GM23338 (cell line): ENCODE measurements at regions not wholly inside any gene's neighbourhood (a gene's known extent, or its start where the extent isn't known, plus 50 kb on each side); places are given as distances from the start of the nearest gene placed in this dataset.

Source experiments
- ATAC-seq: fragments of 200-7000 bp; cut with Tn5 transposase; 3 replicates; pipeline ENCODE4 v1.9.1; 2020
- DNase-seq: peaks from one replicate; pipeline ENCODE4 v3.0.0-alpha.2; 2015; ENCODE audit warnings: low spot score
- H2AFZ ChIP-seq: fragments of 200-600 bp; sonication (generic); 2 replicates; pipeline ENCODE4 v1.8.0; 2016; ENCODE audit warnings: antibody characterized with exemption, mild to moderate bottlenecking, moderate library complexity
- H3F3A ChIP-seq: fragments of 200-600 bp; sonication (generic); replicated peaks from 2 replicates; pipeline ENCODE4 v1.8.0; 2017; ENCODE audit warnings: antibody characterized with exemption, mixed run types, low read depth
- H3K27ac ChIP-seq: fragments of 200-600 bp; sonication (generic); 2 replicates; pipeline ENCODE4 v1.6.1; 2016; ENCODE audit warnings: low read depth
- H3K27me3 ChIP-seq: fragments of 200-600 bp; sonication (generic); 2 replicates; pipeline ENCODE4 v1.8.0; 2016; ENCODE audit warnings: mild to moderate bottlenecking, mixed run types, moderate library complexity; ENCODE audit not compliant: insufficient read depth
- H3K36me3 ChIP-seq: fragments of 200-600 bp; sonication (generic); 2 replicates; pipeline ENCODE4 v1.8.0; 2016; ENCODE audit warnings: mild to moderate bottlenecking; ENCODE audit not compliant: insufficient read depth
- H3K4me1 ChIP-seq: fragments of 200-600 bp; sonication (generic); 2 replicates; pipeline ENCODE4 v1.8.0; 2016; ENCODE audit warnings: mild to moderate bottlenecking, moderate library complexity; ENCODE audit not compliant: insufficient read depth
- H3K4me2 ChIP-seq: fragments of 200-600 bp; sonication (generic); 2 replicates; pipeline ENCODE4 v1.7.1; 2017; ENCODE audit warnings: mixed run types
- H3K4me3 ChIP-seq: fragments of 200-600 bp; sonication (generic); 2 replicates; pipeline ENCODE4 v1.6.1; 2016; ENCODE audit warnings: mixed run types
- H3K79me2 ChIP-seq: fragments of 200-600 bp; sonication (generic); replicated peaks from 2 replicates; pipeline ENCODE4 v1.8.0; 2017; ENCODE audit warnings: mild to moderate bottlenecking; ENCODE audit not compliant: insufficient read depth
- H3K9me2 ChIP-seq: fragments of 200-600 bp; sonication (generic); 2 replicates; pipeline ENCODE4 v1.8.0; 2017; ENCODE audit not compliant: insufficient read depth
- H4K20me1 ChIP-seq: fragments of 200-600 bp; sonication (generic); replicated peaks from 2 replicates; pipeline ENCODE4 v1.8.0; 2017; ENCODE audit warnings: mild to moderate bottlenecking; ENCODE audit not compliant: insufficient read depth
- H3K27ac Mint-ChIP-seq: 2 replicates; pipeline ENCODE4 v1.8.0; 2020; ENCODE audit warnings: inconsistent platforms, mild to moderate bottlenecking, moderate library complexity, mixed read lengths
- H3K27me3 Mint-ChIP-seq: 3 replicates; pipeline ENCODE4 v1.8.0; 2022; ENCODE audit warnings: low read depth, mild to moderate bottlenecking, moderate library complexity, mixed read lengths, inconsistent platforms; ENCODE audit not compliant: insufficient read depth, poor library complexity
- H3K36me3 Mint-ChIP-seq: 3 replicates; pipeline ENCODE4 v1.8.0; 2021; ENCODE audit warnings: low read depth, mild to moderate bottlenecking, inconsistent platforms, moderate library complexity, mixed read lengths
- H3K4me1 Mint-ChIP-seq: 3 replicates; pipeline ENCODE4 v1.8.0; 2020; ENCODE audit warnings: mild to moderate bottlenecking, inconsistent platforms, mixed read lengths
- H3K4me3 Mint-ChIP-seq: 3 replicates; pipeline ENCODE4 v1.8.0; 2021; ENCODE audit warnings: moderate library complexity, mild to moderate bottlenecking, inconsistent platforms, mixed read lengths
- H3K9me3 Mint-ChIP-seq: 3 replicates; pipeline ENCODE4 v1.8.0; 2020; ENCODE audit warnings: moderate library complexity, mild to moderate bottlenecking, inconsistent platforms, mixed read lengths
- CREB1 ChIP-seq: fragments of 250-450 bp; sonication (Bioruptor Pico); IDR thresholded peaks from 2 replicates; pipeline ENCODE4 v1.5.0; 2020; ENCODE audit warnings: low read depth, mild to moderate bottlenecking, moderate library complexity
- ETS1 ChIP-seq: IDR thresholded peaks from 2 replicates; pipeline ENCODE4 v1.6.1; 2016; ENCODE audit warnings: antibody characterized with exemption
- EZH2 ChIP-seq: fragments of 200-600 bp; sonication (generic); IDR thresholded peaks from one replicate; pipeline ENCODE4 v1.8.0; 2017; ENCODE audit warnings: antibody characterized with exemption, mild to moderate bottlenecking, low read depth; ENCODE audit not compliant: unreplicated experiment
- EZH2phosphoT487 ChIP-seq: fragments of 200-600 bp; sonication (generic); IDR thresholded peaks from one replicate; pipeline ENCODE4 v1.8.1; 2018; ENCODE audit warnings: antibody characterized with exemption; ENCODE audit not compliant: unreplicated experiment
- JUNB ChIP-seq: IDR thresholded peaks from one replicate; pipeline ENCODE4 v1.6.1; 2016; ENCODE audit warnings: antibody characterized with exemption; ENCODE audit not compliant: unreplicated experiment
- POLR2AphosphoS5 ChIP-seq: IDR thresholded peaks from 2 replicates; pipeline ENCODE4 v1.6.1; 2016; ENCODE audit warnings: antibody characterized with exemption, low read depth
- STAT1 ChIP-seq: IDR thresholded peaks from one replicate; pipeline ENCODE4 v1.6.1; 2016; ENCODE audit warnings: antibody characterized with exemption; ENCODE audit not compliant: unreplicated experiment
- TF ChIP-seq, protein P1 (sequence below): fragments of 250-450 bp; sonication (Bioruptor Pico); IDR thresholded peaks from 2 replicates; pipeline ENCODE4 v1.5.0; 2020; ENCODE audit warnings: mild to moderate bottlenecking, moderate library complexity

DNA sequence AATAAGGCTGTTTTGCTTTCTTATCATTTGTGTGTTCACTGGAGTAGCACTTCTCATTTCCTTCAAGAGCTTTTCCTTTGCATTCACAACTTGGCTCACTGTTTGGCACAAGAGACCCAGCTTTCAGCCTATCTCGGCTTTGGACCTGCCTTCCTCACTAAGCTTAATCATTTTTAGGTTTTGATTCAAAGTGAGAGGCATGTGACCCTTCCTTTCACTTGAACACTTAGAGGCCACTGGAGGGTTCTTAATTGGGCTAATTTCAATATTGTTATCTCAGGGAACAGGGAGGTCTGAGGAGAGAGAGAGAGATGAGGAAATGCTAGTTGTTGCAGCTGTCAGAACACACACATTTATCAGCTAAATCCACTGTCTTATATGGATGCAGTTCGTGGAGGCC lies 82.9 kb upstream of the SCAF8 start (continued):
- TF ChIP-seq, protein P1, sequence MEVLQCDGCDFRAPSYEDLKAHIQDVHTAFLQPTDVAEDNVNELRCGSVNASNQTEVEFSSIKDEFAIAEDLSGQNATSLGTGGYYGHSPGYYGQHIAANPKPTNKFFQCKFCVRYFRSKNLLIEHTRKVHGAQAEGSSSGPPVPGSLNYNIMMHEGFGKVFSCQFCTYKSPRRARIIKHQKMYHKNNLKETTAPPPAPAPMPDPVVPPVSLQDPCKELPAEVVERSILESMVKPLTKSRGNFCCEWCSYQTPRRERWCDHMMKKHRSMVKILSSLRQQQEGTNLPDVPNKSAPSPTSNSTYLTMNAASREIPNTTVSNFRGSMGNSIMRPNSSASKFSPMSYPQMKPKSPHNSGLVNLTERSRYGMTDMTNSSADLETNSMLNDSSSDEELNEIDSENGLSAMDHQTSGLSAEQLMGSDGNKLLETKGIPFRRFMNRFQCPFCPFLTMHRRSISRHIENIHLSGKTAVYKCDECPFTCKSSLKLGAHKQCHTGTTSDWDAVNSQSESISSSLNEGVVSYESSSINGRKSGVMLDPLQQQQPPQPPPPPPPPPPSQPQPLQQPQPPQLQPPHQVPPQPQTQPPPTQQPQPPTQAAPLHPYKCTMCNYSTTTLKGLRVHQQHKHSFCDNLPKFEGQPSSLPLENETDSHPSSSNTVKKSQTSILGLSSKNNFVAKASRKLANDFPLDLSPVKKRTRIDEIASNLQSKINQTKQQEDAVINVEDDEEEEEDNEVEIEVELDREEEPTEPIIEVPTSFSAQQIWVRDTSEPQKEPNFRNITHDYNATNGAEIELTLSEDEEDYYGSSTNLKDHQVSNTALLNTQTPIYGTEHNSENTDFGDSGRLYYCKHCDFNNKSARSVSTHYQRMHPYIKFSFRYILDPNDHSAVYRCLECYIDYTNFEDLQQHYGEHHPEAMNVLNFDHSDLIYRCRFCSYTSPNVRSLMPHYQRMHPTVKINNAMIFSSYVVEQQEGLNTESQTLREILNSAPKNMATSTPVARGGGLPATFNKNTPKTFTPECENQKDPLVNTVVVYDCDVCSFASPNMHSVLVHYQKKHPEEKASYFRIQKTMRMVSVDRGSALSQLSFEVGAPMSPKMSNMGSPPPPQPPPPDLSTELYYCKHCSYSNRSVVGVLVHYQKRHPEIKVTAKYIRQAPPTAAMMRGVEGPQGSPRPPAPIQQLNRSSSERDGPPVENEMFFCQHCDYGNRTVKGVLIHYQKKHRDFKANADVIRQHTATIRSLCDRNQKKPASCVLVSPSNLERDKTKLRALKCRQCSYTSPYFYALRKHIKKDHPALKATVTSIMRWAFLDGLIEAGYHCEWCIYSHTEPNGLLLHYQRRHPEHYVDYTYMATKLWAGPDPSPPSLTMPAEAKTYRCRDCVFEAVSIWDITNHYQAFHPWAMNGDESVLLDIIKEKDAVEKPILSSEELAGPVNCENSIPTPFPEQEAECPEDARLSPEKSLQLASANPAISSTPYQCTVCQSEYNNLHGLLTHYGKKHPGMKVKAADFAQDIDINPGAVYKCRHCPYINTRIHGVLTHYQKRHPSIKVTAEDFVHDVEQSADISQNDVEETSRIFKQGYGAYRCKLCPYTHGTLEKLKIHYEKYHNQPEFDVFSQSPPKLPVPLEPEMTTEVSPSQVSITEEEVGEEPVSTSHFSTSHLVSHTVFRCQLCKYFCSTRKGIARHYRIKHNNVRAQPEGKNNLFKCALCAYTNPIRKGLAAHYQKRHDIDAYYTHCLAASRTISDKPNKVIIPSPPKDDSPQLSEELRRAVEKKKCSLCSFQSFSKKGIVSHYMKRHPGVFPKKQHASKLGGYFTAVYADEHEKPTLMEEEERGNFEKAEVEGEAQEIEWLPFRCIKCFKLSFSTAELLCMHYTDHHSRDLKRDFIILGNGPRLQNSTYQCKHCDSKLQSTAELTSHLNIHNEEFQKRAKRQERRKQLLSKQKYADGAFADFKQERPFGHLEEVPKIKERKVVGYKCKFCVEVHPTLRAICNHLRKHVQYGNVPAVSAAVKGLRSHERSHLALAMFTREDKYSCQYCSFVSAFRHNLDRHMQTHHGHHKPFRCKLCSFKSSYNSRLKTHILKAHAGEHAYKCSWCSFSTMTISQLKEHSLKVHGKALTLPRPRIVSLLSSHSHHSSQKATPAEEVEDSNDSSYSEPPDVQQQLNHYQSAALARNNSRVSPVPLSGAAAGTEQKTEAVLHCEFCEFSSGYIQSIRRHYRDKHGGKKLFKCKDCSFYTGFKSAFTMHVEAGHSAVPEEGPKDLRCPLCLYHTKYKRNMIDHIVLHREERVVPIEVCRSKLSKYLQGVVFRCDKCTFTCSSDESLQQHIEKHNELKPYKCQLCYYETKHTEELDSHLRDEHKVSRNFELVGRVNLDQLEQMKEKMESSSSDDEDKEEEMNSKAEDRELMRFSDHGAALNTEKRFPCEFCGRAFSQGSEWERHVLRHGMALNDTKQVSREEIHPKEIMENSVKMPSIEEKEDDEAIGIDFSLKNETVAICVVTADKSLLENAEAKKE (CRISPR knock-in tag) = no peak
- TF ChIP-seq STAT1 = no peak
- no peak for TF ChIP-seq CREB1 (CRISPR knock-in tag)
- no peak for TF ChIP-seq JUNB
- TF ChIP-seq EZH2 = no peak

DNA sequence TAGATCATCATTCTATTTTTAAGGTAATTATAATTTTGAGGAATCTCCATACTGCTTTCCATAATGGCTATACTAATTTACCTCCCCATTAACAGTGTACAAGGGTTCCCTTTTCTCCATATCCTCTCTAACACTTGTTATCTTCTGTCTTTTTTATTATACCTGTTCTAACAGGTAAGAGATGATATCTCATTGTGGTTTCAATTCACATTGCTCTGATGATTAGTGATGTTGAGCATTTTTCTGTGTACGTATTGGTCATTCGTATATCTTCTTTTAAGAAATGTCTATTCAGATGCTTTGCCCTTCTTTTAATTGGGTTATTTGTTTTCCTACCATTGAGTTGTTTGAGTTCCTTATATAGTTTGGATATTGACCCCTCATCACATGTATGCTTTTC lies 81.6 kb upstream of the SCAF8 start:
- H4K20me1 ChIP-seq = no peaks in the 10 kb centered on the region
- Mint-ChIP-seq H3K4me1 (peaks cover 4% of the 10 kb centered on the region; the same call in 2 of the 3 replicates), H3K4me3 (no peak overlapping the region), H3K27me3 (no peaks in the 10 kb centered on the region), H3K9me3 (no peaks in the 10 kb centered on the region), H3K27ac (no peak overlapping the region), H3K36me3 (no peaks in the 10 kb centered on the region)
- H3K36me3 ChIP-seq = no peaks in the 10 kb centered on the region
- TF ChIP-seq EZH2phosphoT487 (no peak), ETS1 (no peak), JUNB (no peak), CREB1 (CRISPR knock-in tag) (no peak), POLR2AphosphoS5 (no peak)
- TF ChIP-seq, protein P1 (CRISPR knock-in tag) = no peak
- no peaks in the 10 kb centered on the region for H3K79me2 ChIP-seq
- H3K9me2 ChIP-seq = no peaks in the 10 kb centered on the region; the same call in 1 of the 2 replicates
- no peak for ATAC-seq
- no peak overlapping the region for H2AFZ ChIP-seq
- H3K27me3 ChIP-seq = no peaks in the 10 kb centered on the region
- H3K27ac ChIP-seq = no peak overlapping the region
- H3K4me1 ChIP-seq = no peaks in the 10 kb centered on the region
- H3F3A ChIP-seq = no peaks in the 10 kb centered on the region
- H3K4me2 ChIP-seq = no peak overlapping the region
- H3K4me3 ChIP-seq = no peak overlapping the region
- no peak for DNase-seq
